ENCODE measurements at regions not wholly inside any gene's neighbourhood (a gene's known extent, or its start where the extent isn't known, plus 50 kb on each side); places are given as distances from the start of the nearest gene placed in this dataset.

DNA sequence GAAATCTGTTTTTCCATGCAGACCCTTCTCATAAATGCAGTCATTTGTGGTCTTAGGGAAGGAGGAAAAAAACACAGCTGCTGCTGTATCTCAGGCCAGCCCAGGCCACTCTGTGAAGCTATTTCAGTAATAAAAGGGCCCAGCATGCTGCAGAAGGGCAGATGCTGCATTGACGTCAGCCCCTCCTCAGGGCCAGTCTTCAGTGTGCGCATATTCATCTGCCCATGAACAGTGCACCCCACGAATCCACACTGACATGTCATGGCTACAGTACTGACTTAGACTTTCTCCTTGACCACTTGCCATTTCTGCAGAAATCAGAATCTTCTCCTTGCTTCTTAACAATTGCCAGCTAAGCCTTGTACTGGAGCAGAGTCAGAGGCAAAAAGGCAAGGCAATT, 304.7 kb downstream of the GABRG2 start:
- DNase-seq (ENCODE audit: low read depth in 2 of 2), result no peak
- no peak for TF ChIP-seq CTCF (IDR thresholded peaks at IDR 0.05; ENCODE audit: low read depth, low read length)
- no peak overlapping the region for H3K4me3 ChIP-seq (replicated peaks in 1 of 2; ENCODE audit: low read depth in 2 of 2, low read length in 2 of 2)

- TF ChIP-seq CTCF (IDR thresholded peaks at IDR 0.05; ENCODE audit: low read depth, low read length), result no peak
- no peak overlapping the region for H3K4me3 ChIP-seq (replicated peaks in 1 of 2; ENCODE audit: low read depth in 2 of 2, low read length in 2 of 2)
- no peak for DNase-seq (ENCODE audit: low read depth in 2 of 2)
These were observed 310.3 kb downstream of the GABRG2 start for GRCh38 chr5:162377895-162378294.

DNA sequence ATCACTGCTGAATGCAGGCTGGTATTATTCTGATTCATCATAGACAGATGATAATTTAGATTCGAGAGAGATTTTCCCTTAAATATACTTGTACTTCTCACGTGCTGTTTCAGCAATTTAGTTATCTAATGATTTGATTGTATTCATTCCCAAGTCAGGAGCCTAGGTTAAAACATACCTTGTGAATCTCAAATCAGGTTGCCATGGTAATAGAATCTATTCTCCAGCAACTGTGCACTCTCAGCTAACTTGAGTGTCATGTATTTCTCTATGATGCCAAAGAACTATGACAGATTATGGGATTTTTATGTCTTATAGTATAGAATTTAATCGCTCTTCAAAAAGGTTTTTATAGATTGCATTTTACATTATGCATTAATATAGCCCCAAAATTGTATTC, 315.3 kb downstream of the GABRG2 start:
- no peak overlapping the region for H3K4me3 ChIP-seq (replicated peaks in 1 of 2; ENCODE audit: low read depth in 2 of 2, low read length in 2 of 2)
- no peak for TF ChIP-seq CTCF (IDR thresholded peaks at IDR 0.05; ENCODE audit: low read depth, low read length)
- DNase-seq (ENCODE audit: low read depth in 2 of 2), result no peak

DNA sequence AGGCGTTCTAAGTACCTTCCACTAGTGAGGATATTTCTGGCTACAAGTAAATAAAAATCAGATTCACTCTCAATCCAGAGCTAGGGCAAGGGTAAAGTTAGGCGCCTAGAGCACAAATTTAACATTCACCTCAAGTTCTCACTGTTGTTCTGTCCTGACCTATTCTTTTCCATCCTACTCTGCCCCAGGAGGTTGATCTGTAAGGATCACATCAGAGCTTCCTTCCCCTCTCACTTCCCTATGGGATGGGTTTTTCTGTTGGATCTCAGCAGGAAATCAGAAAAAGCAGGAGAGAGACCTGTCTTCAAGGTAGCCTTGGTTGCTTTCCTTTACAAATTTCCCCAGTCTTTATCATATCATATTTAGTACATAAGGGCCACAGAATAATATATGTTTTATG, 316.7 kb downstream of the GABRG2 start:
- no peak for DNase-seq (ENCODE audit: low read depth in 2 of 2)
- H3K4me3 ChIP-seq (replicated peaks in 1 of 2; ENCODE audit: low read depth in 2 of 2, low read length in 2 of 2), result no peak overlapping the region
- TF ChIP-seq CTCF (IDR thresholded peaks at IDR 0.05; ENCODE audit: low read depth, low read length), result no peak

DNA sequence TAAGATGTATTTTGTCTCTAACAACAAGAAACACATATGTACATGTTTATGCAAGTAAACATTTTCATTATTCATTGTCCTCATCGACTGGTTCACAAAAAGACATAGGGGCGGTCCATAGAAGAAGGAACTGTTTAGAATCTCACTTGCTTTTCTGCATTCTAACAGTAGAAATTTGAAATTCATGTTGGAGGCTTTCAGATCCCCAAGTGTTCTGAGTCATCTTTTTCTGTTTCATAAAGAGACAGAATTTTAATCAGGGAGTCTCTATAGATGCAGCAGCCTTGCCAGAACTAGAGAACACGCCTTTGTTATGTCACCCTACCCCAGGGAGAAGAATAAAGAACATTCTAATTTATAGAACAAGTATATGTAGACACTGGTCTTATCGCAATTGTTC, 324.3 kb downstream of the GABRG2 start:
- no peak for DNase-seq (ENCODE audit: low read depth in 2 of 2)
- TF ChIP-seq CTCF (IDR thresholded peaks at IDR 0.05; ENCODE audit: low read depth, low read length), result no peak

GRCh38 chr5:162392336-162392735, 324.8 kb downstream of the GABRG2 start:
- no peak for DNase-seq (ENCODE audit: low read depth in 2 of 2)
- TF ChIP-seq CTCF (IDR thresholded peaks at IDR 0.05; ENCODE audit: low read depth, low read length), result no peak
- no peak overlapping the region for H3K4me3 ChIP-seq (replicated peaks in 1 of 2; ENCODE audit: low read depth in 2 of 2, low read length in 2 of 2)

More for the DNA sequence above, 324.3 kb downstream of the GABRG2 start:
- no peak overlapping the region for H3K4me3 ChIP-seq (replicated peaks in 1 of 2; ENCODE audit: low read depth in 2 of 2, low read length in 2 of 2)

DNA sequence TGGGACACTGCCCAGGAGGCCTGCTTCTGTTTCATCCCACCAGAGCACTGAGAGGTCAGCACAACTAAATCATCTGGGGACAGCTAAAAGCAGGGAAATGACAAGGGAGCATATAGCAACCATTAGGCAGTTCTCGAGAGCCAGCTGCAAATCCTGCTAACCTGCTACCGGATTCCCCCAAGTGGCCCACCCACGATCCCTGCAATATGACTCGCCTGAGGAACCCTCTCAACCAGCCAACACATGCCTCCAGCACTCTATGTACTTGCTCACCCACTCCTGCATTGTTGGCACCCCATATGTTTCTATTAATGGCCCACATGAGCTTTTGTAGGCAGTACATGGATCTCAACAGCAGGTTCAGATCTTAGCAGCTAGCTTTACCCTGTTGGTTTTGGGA, 326.0 kb downstream of the GABRG2 start:
- no peak for TF ChIP-seq CTCF (IDR thresholded peaks at IDR 0.05; ENCODE audit: low read depth, low read length)

More for the DNA sequence above, 326.0 kb downstream of the GABRG2 start:
- no peak for DNase-seq (ENCODE audit: low read depth in 2 of 2)
- H3K4me3 ChIP-seq (replicated peaks in 1 of 2; ENCODE audit: low read depth in 2 of 2, low read length in 2 of 2), result no peak overlapping the region

Data from cardiac fibroblast (primary cell).